ENCODE measurements at regions not wholly inside any gene's neighbourhood (a gene's known extent, or its start where the extent isn't known, plus 50 kb on each side); places are given as distances from the start of the nearest gene placed in this dataset.
"Not testable (repeated sequence)": the region's sequence is repeated elsewhere in the genome, so short reads cannot be mapped to it uniquely, and the experiment has no call there.

DNA sequence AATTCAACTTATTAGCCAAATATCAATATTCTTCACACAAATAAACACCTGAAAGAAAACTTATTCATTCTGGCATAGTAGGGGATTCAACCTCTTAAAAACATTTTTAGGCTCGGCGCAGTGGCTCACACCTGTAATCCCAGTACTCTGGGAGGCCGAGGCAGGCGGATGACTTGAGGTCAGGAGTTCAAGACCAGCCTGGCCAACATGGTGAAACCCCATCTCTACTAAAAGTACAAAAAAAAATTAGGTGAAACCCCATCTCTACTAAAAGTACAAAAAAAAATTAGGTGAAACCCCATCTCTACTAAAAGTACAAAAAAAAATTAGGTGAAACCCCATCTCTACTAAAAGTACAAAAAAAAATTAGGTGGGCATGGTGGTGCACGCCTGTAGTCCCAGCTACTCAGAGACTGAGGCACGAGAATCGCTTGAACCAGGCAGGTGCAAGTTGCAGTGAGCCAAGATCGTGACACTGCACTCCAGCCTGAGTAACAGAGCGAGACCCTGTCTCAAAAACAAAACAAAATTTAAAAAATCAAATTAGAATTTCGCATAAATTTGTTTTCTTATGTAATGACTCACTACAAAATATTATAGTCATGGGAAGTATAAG is 308.0 kb upstream of the POU5F2 start:
- in situ Hi-C loops (cut with MboI; ENCODE audit: low sequenced_read_pairs); DNase-seq (ENCODE audit: low spot score in 2 of 2); H3K4me1 ChIP-seq; H3K4me3 ChIP-seq; H3K36me3 ChIP-seq (replicated peaks); H3K9me3 ChIP-seq; H3K27me3 ChIP-seq (ENCODE audit: low read depth): not testable (repeated sequence)

DNA sequence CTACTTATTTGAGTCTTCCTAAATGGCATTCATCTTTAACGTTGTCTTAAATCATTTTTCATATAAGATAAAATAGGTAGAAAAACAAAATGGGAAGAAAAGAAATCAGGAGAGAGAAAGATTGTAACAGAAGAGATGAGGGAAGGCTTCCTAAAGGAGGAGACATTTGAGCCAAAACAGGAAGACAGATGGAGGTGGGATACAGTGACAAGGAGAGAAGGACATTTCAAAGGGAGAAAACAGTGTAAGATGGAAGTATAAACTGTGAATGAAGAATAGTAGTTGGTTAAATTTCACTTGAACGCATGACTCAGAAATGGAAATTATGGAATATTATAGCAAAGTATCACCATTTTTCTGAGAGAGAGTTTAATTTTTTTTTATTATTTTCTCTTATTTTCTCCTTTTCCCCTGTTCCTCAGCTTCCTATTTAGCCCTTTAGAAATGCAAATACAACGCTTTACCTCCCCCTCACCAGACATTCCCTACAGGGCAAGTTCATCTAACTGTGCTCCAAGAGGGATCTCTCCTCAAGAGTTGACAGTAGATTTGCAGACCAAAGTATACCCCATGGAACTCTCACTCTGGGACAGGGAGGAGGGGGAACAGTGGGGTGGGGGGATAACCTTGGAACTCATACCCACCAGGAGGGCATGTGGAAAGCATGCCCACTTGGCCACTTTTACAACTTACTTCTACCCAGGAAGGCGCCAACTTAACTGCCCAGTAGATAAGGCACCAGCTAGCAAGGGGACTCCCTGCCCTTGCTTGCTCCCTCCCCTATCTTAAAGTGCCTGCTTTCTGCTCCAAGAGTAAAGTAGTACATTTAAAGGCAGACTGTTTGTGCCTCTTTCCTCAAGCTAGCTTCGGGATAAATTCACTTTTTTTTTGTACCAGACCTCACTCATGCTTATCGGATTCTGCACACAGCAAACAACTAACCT is 304.7 kb upstream of the POU5F2 start:
- no peaks in the 10 kb centered on the region for H3K4me1 ChIP-seq
- in situ Hi-C loops (cut with MboI; ENCODE audit: low sequenced_read_pairs): no loop called here
- no peaks in the 10 kb centered on the region for H3K9me3 ChIP-seq
- DNase-seq (ENCODE audit: low spot score in 2 of 2): no peak
- no peak overlapping the region for H3K4me3 ChIP-seq
- H3K27me3 ChIP-seq (ENCODE audit: low read depth): no peaks in the 10 kb centered on the region
- no peaks in the 10 kb centered on the region for H3K36me3 ChIP-seq (replicated peaks)

DNA sequence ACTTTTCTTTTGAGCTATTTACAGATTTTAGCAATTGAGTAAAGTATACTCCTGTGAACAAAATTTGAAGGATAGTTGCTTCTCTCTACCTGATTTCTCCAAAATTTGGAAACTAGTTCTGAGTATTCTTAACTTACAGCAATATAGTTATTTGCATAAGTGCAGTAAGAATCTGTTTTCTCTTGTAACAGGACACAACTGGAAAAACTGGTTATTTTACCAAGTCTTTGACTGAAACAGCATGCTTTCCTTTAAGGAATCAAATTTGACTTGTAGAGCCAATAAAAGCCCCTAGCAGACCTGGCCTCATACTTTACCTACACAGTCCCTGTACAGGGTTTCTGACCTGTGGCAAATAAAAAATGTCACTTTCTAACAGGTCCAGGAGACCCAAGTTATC is 301.9 kb upstream of the POU5F2 start:
- Histone ChIP-seq H3K4me3 (no peak overlapping the region), H3K9me3 (no peaks in the 10 kb centered on the region), H3K27me3 (ENCODE audit: low read depth) (no peaks in the 10 kb centered on the region), H3K36me3 (replicated peaks) (no peaks in the 10 kb centered on the region), H3K4me1 (peaks cover 7% of the 10 kb centered on the region)
- no peak for DNase-seq (ENCODE audit: low spot score in 2 of 2)
- in situ Hi-C loops (cut with MboI; ENCODE audit: low sequenced_read_pairs): no loop called here

DNA sequence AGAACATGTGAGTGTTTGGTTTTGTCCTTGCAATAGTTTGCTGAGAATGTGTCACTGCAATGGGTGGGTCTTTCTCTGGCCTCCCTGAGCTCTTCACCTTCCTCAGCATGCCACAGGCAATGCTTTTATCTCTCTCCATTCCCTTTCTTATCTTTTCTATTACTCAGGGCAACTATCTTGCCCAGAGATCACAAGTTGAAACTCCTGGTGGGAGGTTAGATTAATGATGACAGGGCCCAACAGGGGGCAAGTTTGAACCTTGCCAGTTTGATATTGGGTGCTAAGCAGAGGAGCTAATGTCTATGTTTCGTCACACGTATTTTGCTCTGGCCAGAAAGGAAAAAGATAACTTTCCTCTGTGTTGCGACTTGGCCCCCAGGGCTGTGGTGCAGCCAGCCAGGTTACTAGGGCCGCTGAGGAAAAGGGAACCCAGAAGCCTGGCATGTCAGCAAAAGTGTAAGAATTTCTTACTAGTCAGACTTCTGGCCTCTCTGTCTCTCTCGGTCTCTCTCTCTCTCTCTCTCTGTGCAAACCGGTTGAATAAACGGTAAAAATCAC is 299.3 kb upstream of the POU5F2 start:
- no peaks in the 10 kb centered on the region for H3K36me3 ChIP-seq (replicated peaks)
- in situ Hi-C loops (cut with MboI; ENCODE audit: low sequenced_read_pairs): no loop called here
- H3K4me3 ChIP-seq: no peak overlapping the region
- H3K27me3 ChIP-seq (ENCODE audit: low read depth): no peaks in the 10 kb centered on the region
- DNase-seq (ENCODE audit: low spot score in 2 of 2): no peak
- H3K4me1 ChIP-seq: peaks cover 19% of the 10 kb centered on the region
- no peaks in the 10 kb centered on the region for H3K9me3 ChIP-seq

DNA sequence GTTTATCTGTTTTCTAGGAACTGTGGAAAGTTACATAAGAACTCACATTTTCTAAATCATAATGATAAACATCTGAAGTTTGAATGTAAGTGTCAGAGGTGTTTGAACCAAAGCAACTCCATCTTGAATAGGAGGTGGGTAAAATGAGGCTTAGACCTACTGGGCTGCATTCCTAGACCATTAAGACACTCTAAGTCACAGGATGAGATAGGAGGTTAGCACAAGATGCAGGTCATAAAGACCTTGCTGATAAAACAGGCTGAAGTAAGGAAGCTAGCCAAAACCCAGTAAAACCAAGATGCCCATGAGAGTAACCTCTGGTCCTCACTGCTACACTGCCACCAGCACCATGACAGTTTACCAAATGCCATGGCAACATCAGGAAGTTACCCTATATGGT is 297.7 kb upstream of the POU5F2 start:
- Histone ChIP-seq H3K4me3 (no peak overlapping the region), H3K36me3 (replicated peaks) (no peaks in the 10 kb centered on the region), H3K27me3 (ENCODE audit: low read depth) (no peaks in the 10 kb centered on the region), H3K9me3 (no peaks in the 10 kb centered on the region), H3K4me1 (peaks cover 19% of the 10 kb centered on the region)
- DNase-seq (ENCODE audit: low spot score in 2 of 2): no peak
- in situ Hi-C loops (cut with MboI; ENCODE audit: low sequenced_read_pairs): no loop called here

DNA sequence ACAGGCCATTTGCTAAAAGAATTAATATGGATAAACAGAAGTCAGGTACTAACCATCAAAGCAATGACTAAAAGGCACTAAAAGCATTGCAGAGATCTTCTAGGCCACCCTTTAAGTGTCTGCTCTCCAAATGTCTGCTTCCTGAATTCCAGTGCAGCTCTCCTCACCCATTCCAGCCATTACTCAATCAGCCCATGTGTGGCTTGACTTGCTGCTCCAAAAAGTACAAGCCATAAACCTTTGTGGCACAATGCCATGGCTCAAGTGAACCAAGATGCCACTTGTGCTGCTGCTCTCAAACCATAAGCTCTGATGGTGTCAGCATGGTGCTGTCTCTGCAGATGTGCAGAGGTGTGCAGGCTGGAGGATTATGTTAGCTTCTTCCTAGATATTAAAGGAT is 290.2 kb upstream of the POU5F2 start:
- peaks cover 7% of the 10 kb centered on the region for H3K4me1 ChIP-seq
- in situ Hi-C loops (cut with MboI; ENCODE audit: low sequenced_read_pairs): no loop called here
- H3K9me3 ChIP-seq: no peaks in the 10 kb centered on the region
- no peaks in the 10 kb centered on the region for H3K27me3 ChIP-seq (ENCODE audit: low read depth)
- H3K4me3 ChIP-seq: no peak overlapping the region
- H3K36me3 ChIP-seq (replicated peaks): no peaks in the 10 kb centered on the region
- no peak for DNase-seq (ENCODE audit: low spot score in 2 of 2)

DNA sequence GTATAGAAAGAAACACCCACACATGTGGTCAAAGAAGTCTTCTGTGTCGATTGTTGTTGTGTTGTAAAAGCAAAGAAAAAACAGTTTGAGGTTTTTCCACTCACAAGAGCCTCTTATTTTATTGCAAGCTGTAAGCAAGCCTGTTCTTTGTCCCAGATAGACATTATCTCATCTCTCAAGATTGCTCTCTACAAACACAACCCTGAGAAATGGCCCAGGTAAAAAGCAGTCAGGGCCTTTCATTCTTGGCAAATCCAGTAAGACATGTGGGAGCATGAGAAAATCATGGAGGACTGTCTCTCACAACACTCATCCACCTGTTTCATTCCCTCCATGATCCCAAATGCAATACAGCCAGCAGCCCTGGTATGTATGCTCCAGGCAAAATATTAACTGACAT is 286.6 kb upstream of the POU5F2 start:
- no peak for DNase-seq (ENCODE audit: low spot score in 2 of 2)
- in situ Hi-C loops (cut with MboI; ENCODE audit: low sequenced_read_pairs): no loop called here
- no peaks in the 10 kb centered on the region for H3K4me1 ChIP-seq

DNA sequence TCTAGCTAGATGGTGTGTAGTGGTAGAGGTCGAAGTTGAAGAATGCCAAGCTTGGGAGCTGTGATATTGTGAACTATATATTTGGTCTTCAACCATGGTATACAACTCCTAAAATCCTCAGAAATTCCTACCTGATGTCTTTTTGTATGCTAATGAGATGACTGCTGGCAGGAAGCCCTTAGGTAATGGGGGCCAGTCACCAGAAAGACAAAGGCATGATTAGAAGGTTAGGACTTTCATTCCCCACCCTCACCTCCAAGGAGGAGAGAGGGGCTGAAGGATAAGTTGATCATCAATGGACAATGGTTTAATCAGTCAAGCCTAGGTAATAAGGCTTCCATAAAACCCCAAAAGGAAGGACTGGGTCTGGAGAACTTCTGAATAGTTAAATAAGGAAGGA is 285.7 kb upstream of the POU5F2 start:
- no peak overlapping the region for H3K4me3 ChIP-seq
- DNase-seq (ENCODE audit: low spot score in 2 of 2): no peak
- in situ Hi-C loops (cut with MboI; ENCODE audit: low sequenced_read_pairs): no loop called here
- H3K27me3 ChIP-seq (ENCODE audit: low read depth): no peaks in the 10 kb centered on the region
- H3K9me3 ChIP-seq: no peaks in the 10 kb centered on the region
- H3K36me3 ChIP-seq (replicated peaks): no peaks in the 10 kb centered on the region
- H3K4me1 ChIP-seq: no peaks in the 10 kb centered on the region

More for the DNA sequence above, 286.6 kb upstream of the POU5F2 start:
- Histone ChIP-seq H3K36me3 (replicated peaks) (no peaks in the 10 kb centered on the region), H3K4me3 (no peak overlapping the region), H3K9me3 (no peaks in the 10 kb centered on the region), H3K27me3 (ENCODE audit: low read depth) (no peaks in the 10 kb centered on the region)

DNA sequence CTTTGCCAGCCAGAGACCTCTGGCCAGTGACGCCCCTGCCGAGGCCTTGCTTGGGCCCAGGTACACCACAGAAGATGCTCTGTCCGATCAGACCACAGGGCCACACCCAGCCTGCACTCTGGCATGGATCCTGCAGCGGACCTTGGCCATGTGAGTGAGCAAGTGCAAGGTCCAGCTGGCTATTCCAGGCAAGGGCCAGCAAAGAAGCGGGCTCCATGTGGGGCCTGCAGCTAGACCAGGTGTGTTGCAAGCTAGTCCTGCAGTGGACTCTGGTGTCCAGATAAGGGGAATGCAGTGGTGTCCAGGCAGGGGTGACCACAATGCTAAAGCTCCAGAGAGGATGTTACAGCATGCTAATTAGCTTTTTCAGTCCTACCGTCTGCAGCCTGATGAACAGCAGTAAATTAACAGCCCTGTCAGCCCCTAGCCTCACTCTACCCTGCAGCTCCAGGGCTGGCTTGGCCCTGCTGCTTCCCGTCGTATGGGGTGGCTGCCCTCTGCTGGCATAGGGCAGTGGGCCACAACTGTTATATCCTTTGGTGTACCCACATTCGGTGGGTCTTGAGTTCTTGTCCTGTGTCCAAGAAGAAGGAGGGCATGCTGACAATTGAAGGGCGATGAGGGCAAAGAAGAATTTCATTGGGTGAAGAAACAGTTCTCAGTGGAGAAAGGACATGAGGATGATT is 284.5 kb upstream of the POU5F2 start:
- Histone ChIP-seq H3K9me3 (no peaks in the 10 kb centered on the region), H3K36me3 (replicated peaks) (no peaks in the 10 kb centered on the region), H3K27me3 (ENCODE audit: low read depth) (no peaks in the 10 kb centered on the region), H3K4me3 (no peak overlapping the region), H3K4me1 (no peaks in the 10 kb centered on the region)
- no peak for DNase-seq (ENCODE audit: low spot score in 2 of 2)
- in situ Hi-C loops (cut with MboI; ENCODE audit: low sequenced_read_pairs): no loop called here

DNA sequence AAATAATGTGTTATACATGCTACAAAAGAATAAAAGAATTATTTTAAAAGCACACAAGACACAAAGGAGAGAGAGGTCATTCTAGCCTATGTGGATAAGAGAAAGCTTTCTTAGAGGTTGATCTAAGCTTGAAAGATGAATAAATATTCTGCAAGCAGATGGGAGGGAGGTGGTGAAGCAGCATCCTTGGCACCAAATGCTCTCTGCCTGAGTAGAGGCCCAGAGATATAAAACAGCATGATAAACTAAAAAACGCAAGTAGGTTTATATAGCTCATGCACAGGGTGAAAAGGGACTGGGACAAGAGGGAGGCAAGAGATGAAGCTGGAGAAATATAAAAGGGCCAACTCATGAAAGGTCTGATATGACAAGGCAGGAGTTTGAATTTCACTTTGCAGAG is 283.2 kb upstream of the POU5F2 start:
- no peak for DNase-seq (ENCODE audit: low spot score in 2 of 2)
- Histone ChIP-seq H3K27me3 (ENCODE audit: low read depth) (no peaks in the 10 kb centered on the region), H3K9me3 (no peaks in the 10 kb centered on the region), H3K36me3 (replicated peaks) (no peaks in the 10 kb centered on the region), H3K4me3 (no peak overlapping the region), H3K4me1 (no peaks in the 10 kb centered on the region)
- in situ Hi-C loops (cut with MboI; ENCODE audit: low sequenced_read_pairs): no loop called here

DNA sequence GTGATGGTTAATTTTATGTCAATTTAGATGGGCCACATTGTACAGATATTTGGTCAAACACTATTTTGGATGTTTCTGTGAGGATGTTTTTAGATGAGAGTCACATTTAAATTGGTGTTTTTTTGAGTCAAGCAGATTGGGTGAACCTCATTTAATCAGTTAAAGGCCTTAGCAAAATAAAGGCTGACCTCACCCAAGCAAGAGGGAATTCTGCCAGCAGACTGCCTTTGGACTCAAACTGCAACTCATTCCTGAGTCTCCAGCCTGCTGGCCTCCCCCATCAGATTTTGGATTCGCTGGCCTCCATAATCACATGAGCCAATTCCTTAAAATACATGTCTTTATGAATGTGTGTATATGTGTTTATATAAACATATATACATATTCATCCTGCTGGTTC is 282.7 kb upstream of the POU5F2 start:
- DNase-seq (ENCODE audit: low spot score in 2 of 2): no peak
- no peaks in the 10 kb centered on the region for H3K9me3 ChIP-seq
- H3K27me3 ChIP-seq (ENCODE audit: low read depth): no peaks in the 10 kb centered on the region
- no peaks in the 10 kb centered on the region for H3K4me1 ChIP-seq
- no peak overlapping the region for H3K4me3 ChIP-seq
- no peaks in the 10 kb centered on the region for H3K36me3 ChIP-seq (replicated peaks)
- in situ Hi-C loops (cut with MboI; ENCODE audit: low sequenced_read_pairs): no loop called here

DNA sequence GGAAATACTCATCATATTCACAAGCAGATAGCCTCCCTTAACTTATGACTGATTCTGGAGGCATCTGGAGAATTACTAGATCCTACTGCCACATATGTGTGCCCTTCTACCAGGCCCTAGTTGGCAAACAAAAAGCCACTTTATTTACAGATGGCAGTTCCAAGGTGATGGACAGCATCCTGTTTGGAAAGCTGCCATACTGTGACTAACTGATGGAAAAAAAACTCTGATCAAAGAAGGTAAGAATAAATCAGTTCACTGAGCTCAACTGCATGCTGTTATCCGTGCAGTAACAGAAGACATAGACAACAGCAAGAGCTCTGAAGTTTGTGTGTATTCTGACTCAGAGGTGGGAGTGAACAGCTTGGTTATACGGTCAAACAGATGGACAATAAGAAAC is 279.8 kb upstream of the POU5F2 start:
- H3K4me3 ChIP-seq: no peak overlapping the region
- H3K27me3 ChIP-seq (ENCODE audit: low read depth): no peaks in the 10 kb centered on the region
- no peak for DNase-seq (ENCODE audit: low spot score in 2 of 2)
- no peaks in the 10 kb centered on the region for H3K4me1 ChIP-seq
- no peaks in the 10 kb centered on the region for H3K36me3 ChIP-seq (replicated peaks)
- in situ Hi-C loops (cut with MboI; ENCODE audit: low sequenced_read_pairs): no loop called here
- H3K9me3 ChIP-seq: peaks cover 2% of the 10 kb centered on the region; the same call in 1 of the 2 replicates

DNA sequence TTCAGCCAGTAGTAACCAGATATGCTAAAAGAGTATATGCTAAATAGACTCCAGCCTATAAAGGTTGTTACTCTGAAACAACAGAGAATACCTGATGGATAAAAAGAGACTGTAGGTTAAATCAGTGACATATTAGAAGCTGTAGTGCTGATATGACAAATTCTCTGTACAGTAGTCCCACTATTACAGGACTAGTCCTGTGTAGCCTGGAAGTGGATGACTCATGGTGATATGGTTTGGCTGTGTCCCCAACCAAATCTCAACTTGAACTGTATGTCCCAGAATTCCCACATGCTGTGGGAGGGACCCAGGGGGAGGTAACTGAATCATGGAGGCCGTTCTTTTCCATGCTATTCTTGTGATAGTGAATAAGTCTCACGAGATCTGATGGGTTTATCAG is 276.2 kb upstream of the POU5F2 start:
- H3K27me3 ChIP-seq (ENCODE audit: low read depth): no peaks in the 10 kb centered on the region
- in situ Hi-C loops (cut with MboI; ENCODE audit: low sequenced_read_pairs): no loop called here
- no peaks in the 10 kb centered on the region for H3K4me1 ChIP-seq
- H3K4me3 ChIP-seq: no peak overlapping the region
- no peak for DNase-seq (ENCODE audit: low spot score in 2 of 2)
- peaks cover 2% of the 10 kb centered on the region; the same call in 1 of the 2 replicates for H3K9me3 ChIP-seq
- H3K36me3 ChIP-seq (replicated peaks): no peaks in the 10 kb centered on the region

DNA sequence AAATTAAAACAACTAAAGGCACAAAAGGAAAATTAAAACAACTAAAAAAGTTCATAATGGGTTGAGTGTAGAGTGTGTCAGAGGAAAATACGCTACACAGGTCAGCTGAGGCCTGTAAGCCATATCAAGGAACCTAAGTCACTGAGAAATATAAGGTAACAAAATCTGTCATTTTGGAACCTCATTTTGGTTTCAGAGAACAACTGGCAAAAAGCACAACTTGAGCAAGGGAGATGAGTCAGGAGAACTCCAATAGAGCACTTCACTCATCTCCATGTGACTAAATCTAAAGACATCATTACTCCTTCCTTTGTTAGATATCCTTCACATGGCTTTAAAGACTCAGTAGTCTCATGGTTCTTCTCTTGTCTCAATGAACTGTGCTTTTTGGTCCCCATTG is 269.4 kb upstream of the POU5F2 start:
- no peak for DNase-seq (ENCODE audit: low spot score in 2 of 2)
- Histone ChIP-seq H3K36me3 (replicated peaks) (no peaks in the 10 kb centered on the region), H3K4me3 (no peak overlapping the region), H3K27me3 (ENCODE audit: low read depth) (no peaks in the 10 kb centered on the region), H3K4me1 (no peaks in the 10 kb centered on the region), H3K9me3 (no peaks in the 10 kb centered on the region)
- in situ Hi-C loops (cut with MboI; ENCODE audit: low sequenced_read_pairs): no loop called here
